Right hindlimb (tissue), 1 donor: ENCODE measurements at regions not wholly inside any gene's neighbourhood (a gene's known extent, or its start where the extent isn't known, plus 50 kb on each side); places are given as distances from the start of the nearest gene placed in this dataset.

Experiments
- DNase-seq: peaks from one replicate; pipeline ENCODE4 v3.0.0-alpha.2; 2018

- no peak for DNase-seq
These were observed 315.8 kb upstream of the ROBO2 start for GRCh38 chr3:76724075-76724474.

- peak; percentile 20 for DNase-seq
These were observed 315.2 kb upstream of the ROBO2 start for GRCh38 chr3:76724706-76725105.

DNA sequence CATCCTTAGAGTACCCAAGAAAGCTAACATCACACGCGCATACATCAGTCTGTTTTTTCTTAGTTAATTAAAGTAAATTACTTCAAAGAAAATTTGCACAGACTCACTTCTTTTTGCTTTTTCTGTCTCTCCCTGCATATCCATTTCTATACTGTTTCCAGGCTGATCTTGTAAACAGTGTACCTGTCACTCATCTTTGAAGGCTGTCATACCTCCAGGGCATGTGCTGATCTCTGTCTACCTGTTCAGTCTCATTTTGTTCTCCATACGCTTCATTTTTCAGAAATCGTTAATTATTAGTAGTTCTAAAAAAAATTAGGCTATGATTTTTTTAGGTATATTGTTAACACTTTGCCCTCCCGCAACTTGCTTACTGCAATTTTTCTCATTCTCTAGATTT, 313.9 kb upstream of the ROBO2 start:
- DNase-seq, result no peak

DNA sequence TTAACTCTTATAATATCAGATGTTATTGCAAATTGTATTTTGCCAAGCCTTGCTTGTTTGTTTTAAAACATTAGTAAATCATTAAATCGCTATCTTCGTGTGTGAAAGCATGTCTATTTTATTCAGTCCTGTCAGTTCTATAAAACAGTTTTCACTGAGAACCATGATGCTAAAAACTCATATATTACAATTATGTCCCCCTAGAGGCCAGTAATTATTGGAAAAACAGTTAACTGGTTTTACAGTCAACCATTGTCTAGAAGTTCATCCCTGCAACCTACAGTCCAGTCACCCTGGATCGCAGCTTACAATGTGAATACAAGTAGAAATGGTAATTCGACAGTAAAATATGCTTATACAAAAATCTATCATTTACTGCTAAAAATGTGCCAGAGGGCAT, 311.5 kb upstream of the ROBO2 start:
- DNase-seq, result no peak

DNA sequence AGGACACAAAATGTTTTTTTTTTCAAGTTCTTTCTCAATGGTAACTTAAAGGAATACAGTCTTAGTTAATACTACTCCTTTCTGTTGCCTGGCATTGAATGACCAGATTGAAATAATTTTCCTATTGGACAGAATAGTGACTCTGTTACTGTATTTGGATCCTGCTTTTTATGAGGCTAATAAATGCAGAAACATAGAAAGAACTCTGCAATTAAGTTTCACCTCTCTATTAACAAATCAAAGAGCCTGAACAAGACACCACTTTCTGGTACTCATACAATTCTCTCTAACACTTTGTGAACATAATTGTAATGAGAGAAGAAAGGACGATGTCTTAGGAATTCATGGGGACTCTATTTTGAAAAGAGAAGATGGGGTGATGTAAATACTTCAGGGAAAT, 308.4 kb upstream of the ROBO2 start:
- DNase-seq, result no peak

- DNase-seq, result no peak
These were observed 306.7 kb upstream of the ROBO2 start for GRCh38 chr3:76733073-76733759.

- DNase-seq, result no peak
These were observed 304.7 kb upstream of the ROBO2 start for GRCh38 chr3:76735152-76735551.

GRCh38 chr3:76753599-76753998, 286.3 kb upstream of the ROBO2 start:
- no peak for DNase-seq

DNA sequence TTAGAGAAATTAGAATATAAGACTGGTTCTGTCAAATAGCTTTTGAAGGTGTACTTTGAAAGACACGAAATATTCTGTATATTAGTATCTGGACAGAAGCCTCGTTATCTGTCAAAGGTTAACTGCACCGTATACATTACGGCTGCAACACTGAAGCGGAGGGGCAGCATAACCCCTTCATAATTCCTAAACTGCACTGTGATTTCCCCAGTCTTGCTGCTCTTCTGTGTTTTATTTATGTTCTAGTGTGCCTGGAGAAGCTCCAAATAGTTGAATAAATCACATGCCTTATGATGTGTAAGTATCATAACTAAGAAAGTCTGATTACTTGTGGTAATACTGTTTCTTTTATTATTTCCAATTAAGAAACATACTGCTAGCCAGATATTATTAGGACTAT, 285.7 kb upstream of the ROBO2 start:
- no peak for DNase-seq

DNA sequence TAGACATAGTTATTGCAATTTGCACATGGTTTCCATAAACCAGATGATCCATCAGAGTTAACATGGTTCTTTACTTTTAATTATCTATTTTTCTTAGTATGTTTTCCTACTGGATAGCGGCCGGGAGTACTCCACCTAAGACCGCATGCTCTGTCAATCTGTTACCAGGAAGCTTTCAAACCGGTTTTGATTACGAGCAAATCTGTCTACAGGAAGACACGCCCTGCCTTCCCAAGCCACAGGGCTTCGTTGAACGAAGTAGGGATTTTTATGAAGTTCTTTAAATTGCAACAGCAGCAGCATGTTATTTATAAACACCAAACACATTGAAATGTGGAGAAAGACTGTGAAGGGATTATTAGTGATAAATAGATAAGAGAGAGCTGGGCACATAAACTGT, 283.3 kb upstream of the ROBO2 start:
- DNase-seq, result no peak

DNA sequence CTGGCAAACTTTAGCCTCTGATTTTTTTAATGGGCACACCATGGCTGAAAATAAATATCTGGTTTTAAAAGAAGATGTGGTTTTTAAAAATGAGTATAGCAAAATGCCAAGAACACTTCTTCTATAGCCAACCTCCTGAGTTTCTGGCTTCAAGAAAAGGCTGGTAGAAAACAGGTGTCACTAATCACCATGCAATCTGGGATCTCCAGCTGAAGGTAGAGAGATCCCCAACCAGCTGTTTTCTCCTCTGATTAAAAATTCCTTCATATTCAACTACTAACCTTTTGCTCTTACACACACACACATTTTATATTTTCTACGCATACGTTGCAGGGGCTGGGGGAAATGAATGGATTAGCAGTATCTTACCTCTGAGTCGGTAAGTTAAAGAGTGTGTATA, 279.6 kb upstream of the ROBO2 start:
- DNase-seq, result no peak

- no peak for DNase-seq
These were observed 274.4 kb upstream of the ROBO2 start for GRCh38 chr3:76765511-76765910.

GRCh38 chr3:76768912-76769311, 271.0 kb upstream of the ROBO2 start:
- no peak for DNase-seq

GRCh38 chr3:76776927-76777326, 263.0 kb upstream of the ROBO2 start:
- no peak for DNase-seq

GRCh38 chr3:76788206-76788605, 251.7 kb upstream of the ROBO2 start:
- no peak for DNase-seq

GRCh38 chr3:76789237-76789636, 250.7 kb upstream of the ROBO2 start:
- DNase-seq, result no peak

DNA sequence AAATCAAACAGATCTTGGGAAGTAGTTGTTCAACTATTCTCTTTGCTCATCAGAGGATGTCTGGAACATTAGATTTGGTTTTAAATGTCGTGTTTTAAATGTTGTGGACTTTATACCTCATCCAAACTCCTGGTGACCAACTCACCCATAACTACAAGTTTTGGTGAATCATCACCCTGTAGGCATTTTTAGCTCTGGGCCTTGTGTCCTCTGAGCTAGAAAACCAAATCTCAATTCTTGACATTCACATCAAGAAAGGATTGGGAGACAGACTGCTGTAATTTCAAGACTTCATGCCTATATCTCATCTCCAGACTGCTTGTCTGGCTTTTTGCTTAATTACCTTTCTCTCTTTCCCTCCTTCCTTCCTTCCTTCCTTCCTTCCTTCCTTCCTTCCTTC, 228.5 kb upstream of the ROBO2 start:
- DNase-seq, result no peak

- no peak for DNase-seq
These were observed 227.2 kb upstream of the ROBO2 start for GRCh38 chr3:76812649-76813242.

- DNase-seq, result no peak
These were observed 224.3 kb upstream of the ROBO2 start for GRCh38 chr3:76815561-76815960.

DNA sequence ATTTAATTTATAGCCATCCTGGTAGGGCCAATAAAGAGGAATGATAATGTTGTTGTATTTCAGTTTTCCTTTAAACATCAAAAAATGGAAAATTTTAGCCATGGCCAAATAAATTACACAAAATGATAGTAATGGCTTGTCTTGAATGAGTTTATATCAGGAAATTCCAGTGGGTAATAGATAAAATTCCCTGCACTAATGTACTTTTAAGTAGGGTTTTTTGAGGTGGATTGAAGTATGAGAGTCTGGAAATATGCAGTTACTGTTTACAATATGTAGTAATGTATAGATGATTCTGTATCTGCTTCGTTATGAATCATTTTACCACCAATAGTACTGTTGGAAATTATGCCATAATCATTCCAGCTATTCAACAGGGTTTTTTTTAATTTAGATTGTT, 219.4 kb upstream of the ROBO2 start:
- no peak for DNase-seq

- DNase-seq, result no peak
These were observed 215.2 kb upstream of the ROBO2 start for GRCh38 chr3:76824658-76825240.

DNA sequence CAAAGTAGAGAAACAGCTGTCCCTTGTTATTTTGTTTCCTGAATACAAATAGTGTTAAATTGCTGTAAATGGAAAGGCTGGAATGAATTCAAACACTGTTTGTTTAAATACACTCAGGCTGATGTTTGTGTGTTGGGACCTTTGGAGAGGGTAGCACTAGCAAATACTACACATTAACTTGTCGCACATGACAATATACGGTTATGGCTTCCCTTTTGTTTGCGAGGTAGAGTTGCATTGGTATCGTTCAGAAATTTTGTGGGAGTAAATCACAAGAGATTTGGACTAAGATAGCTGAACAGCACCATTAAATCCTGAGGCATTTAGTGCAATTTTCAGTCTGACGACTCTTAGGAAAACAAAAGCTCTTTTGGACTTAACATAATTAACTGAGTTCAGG, 213.0 kb upstream of the ROBO2 start:
- DNase-seq, result no peak

- no peak for DNase-seq
These were observed 212.1 kb upstream of the ROBO2 start for GRCh38 chr3:76827701-76828226.

- no peak for DNase-seq
These were observed 205.2 kb upstream of the ROBO2 start for GRCh38 chr3:76834657-76835056.

- no peak for DNase-seq
These were observed 198.2 kb upstream of the ROBO2 start for GRCh38 chr3:76841747-76842146.
